ENCODE measurements at regions not wholly inside any gene's neighbourhood (a gene's known extent, or its start where the extent isn't known, plus 50 kb on each side); places are given as distances from the start of the nearest gene placed in this dataset.

- no peaks in the 10 kb centered on the region for H3K4me1 ChIP-seq (ENCODE audit: control insufficient read depth in 1 of 2, insufficient read depth in 2 of 2, low read length in 2 of 2)
- Mint-ChIP-seq H3K4me3 (no peak overlapping the region), H3K4me1 (no peaks in the 10 kb centered on the region), H3K9me3 (peaks cover 0 to 2% (median 0%) of the 10 kb centered on the region in 7 donors), H3K27ac (no peak overlapping the region), H3K27me3 (ENCODE audit: low read depth in 3 of 3) (peaks cover 0 to 2% (median 0%) of the 10 kb centered on the region in 3 donors), H3K36me3 (no peaks in the 10 kb centered on the region)
- no peak overlapping the region for H2AFZ ChIP-seq (ENCODE audit: insufficient read depth, low read depth, low read length, poor library complexity, severe bottlenecking)
- no peak overlapping the region for H3K4me2 ChIP-seq (replicated peaks; ENCODE audit: extremely low read depth, low read length, poor library complexity, severe bottlenecking)
- no peaks in the 10 kb centered on the region for H3K79me2 ChIP-seq (ENCODE audit: insufficient read depth, low read length)
- H3K9me3 ChIP-seq (replicated peaks in 1 of 2; ENCODE audit: control insufficient read depth in 1 of 2, insufficient read depth in 1 of 2, low read length in 2 of 2): no peaks in the 10 kb centered on the region
- intact Hi-C loops (cut with micrococcal nuclease): no loop called here
- H4K20me1 ChIP-seq (ENCODE audit: insufficient read depth, low read length): no peaks in the 10 kb centered on the region
- H3K4me3 ChIP-seq (replicated peaks in 1 of 3; ENCODE audit: low read depth in 2 of 3, low read length in 3 of 3): no peak overlapping the region
- H3K27ac ChIP-seq (ENCODE audit: low read depth in 1 of 2, low read length in 2 of 2): no peak overlapping the region
- H3K9ac ChIP-seq (ENCODE audit: insufficient read depth, low read length, poor library complexity, severe bottlenecking): no peak overlapping the region
- DNase-seq: no peak
- H3K36me3 ChIP-seq (replicated peaks in 1 of 2; ENCODE audit: control insufficient read depth in 1 of 2, insufficient read depth in 2 of 2, low read length in 2 of 2): no peaks in the 10 kb centered on the region
- WGBS (ENCODE audit: insufficient coverage): no CpG with 5 or more reads among the region's 3 CpGs
- no peaks in the 10 kb centered on the region for H3K27me3 ChIP-seq (ENCODE audit: control insufficient read depth in 2 of 2, insufficient read depth in 2 of 2, low read length in 2 of 2)
- TF ChIP-seq CTCF (IDR thresholded peaks at IDR 0.05): no peak
Observed at GRCh38 chr1:99546432-99547416, 99.2 kb upstream of the PALMD start.

- H3K9me3 Mint-ChIP-seq: peaks cover 0 to 2% (median 0%) of the 10 kb centered on the region in 7 donors
- Histone ChIP-seq H4K20me1 (ENCODE audit: insufficient read depth, low read length) (no peaks in the 10 kb centered on the region), H3K9ac (ENCODE audit: insufficient read depth, low read length, poor library complexity, severe bottlenecking) (no peak overlapping the region), H3K4me2 (replicated peaks; ENCODE audit: extremely low read depth, low read length, poor library complexity, severe bottlenecking) (no peak overlapping the region), H3K27me3 (ENCODE audit: control insufficient read depth in 2 of 2, insufficient read depth in 2 of 2, low read length in 2 of 2) (no peaks in the 10 kb centered on the region), H3K9me3 (replicated peaks in 1 of 2; ENCODE audit: control insufficient read depth in 1 of 2, insufficient read depth in 1 of 2, low read length in 2 of 2) (no peaks in the 10 kb centered on the region), H2AFZ (ENCODE audit: insufficient read depth, low read depth, low read length, poor library complexity, severe bottlenecking) (no peak overlapping the region), H3K79me2 (ENCODE audit: insufficient read depth, low read length) (no peaks in the 10 kb centered on the region), H3K4me3 (replicated peaks in 1 of 3; ENCODE audit: low read depth in 2 of 3, low read length in 3 of 3) (no peak overlapping the region), H3K27ac (ENCODE audit: low read depth in 1 of 2, low read length in 2 of 2) (no peak overlapping the region), H3K4me1 (ENCODE audit: control insufficient read depth in 1 of 2, insufficient read depth in 2 of 2, low read length in 2 of 2) (no peaks in the 10 kb centered on the region), H3K36me3 (replicated peaks in 1 of 2; ENCODE audit: control insufficient read depth in 1 of 2, insufficient read depth in 2 of 2, low read length in 2 of 2) (no peaks in the 10 kb centered on the region)
- intact Hi-C loops (cut with micrococcal nuclease): no loop called here
- H3K4me1 Mint-ChIP-seq: no peaks in the 10 kb centered on the region
- H3K27ac Mint-ChIP-seq: no peak overlapping the region
- TF ChIP-seq CTCF (IDR thresholded peaks at IDR 0.05): no peak
- no peaks in the 10 kb centered on the region for H3K27me3 Mint-ChIP-seq (ENCODE audit: low read depth in 3 of 3)
- DNase-seq: no peak
- no peak overlapping the region for H3K4me3 Mint-ChIP-seq
- no peaks in the 10 kb centered on the region for H3K36me3 Mint-ChIP-seq
- WGBS (ENCODE audit: insufficient coverage): no CpG with 5 or more reads among the region's 3 CpGs
Observed at GRCh38 chr1:99548943-99549605, 96.8 kb upstream of the PALMD start.

Measured in CD14-positive monocyte (primary cell).